Peyer's patch (tissue), 4 donors: ENCODE measurements at regions not wholly inside any gene's neighbourhood (a gene's known extent, or its start where the extent isn't known, plus 50 kb on each side); places are given as distances from the start of the nearest gene placed in this dataset.

ENCODE experiments used
- DNase-seq, 3 donors: peaks; one replicate each; pipeline ENCODE4 v3.0.0-alpha.2; 2017 to 2019
- H3K27ac ChIP-seq, 4 donors: fragments of 200-600 bp; sonication (generic); one replicate each; pipeline ENCODE4 v1.5.1; 2016 to 2019
- H3K27me3 ChIP-seq, 2 donors: fragments of 200-600 bp; sonication (generic); one replicate each; pipeline ENCODE4 v1.5.1; 2019
- H3K36me3 ChIP-seq, 3 donors: fragments of 200-600 bp; sonication (generic); one replicate each; pipeline ENCODE4 v1.5.1; 2016 to 2019
- H3K4me1 ChIP-seq, 4 donors: fragments of 200-600 bp; sonication (generic); one replicate each; pipeline ENCODE4 v1.5.1; 2016 to 2019
- H3K4me3 ChIP-seq, 4 donors: fragments of 200-600 bp; sonication (generic); 1 replicate in 3 of 4; 2 replicates in 1 of 4; pipeline ENCODE4 v1.5.1; 2016 to 2019; ENCODE audit warnings: mild to moderate bottlenecking in 1 of 4
- H3K9me3 ChIP-seq, 4 donors: fragments of 200-600 bp; sonication (generic); one replicate each; pipeline ENCODE4 v1.5.1; 2016 to 2019; ENCODE audit warnings: mild to moderate bottlenecking in 1 of 4
- POLR2A ChIP-seq, 2 donors: fragments of 450-650 bp; IDR thresholded peaks; one replicate each; pipeline ENCODE4 v1.5.1; 2017; ENCODE audit warnings: antibody characterized with exemption in 2 of 2, mild to moderate bottlenecking in 2 of 2, moderate library complexity in 2 of 2
- TF ChIP-seq, protein P1 (sequence below), 6 experiments: fragments of 450-650 bp in 4 of 6; fragments of 200-600 bp in 2 of 6; sonication (generic) in 1 of 6; IDR thresholded peaks; one replicate each; pipeline ENCODE4 v1.5.1; 2017 to 2019; ENCODE audit warnings: antibody characterized with exemption in 6 of 6, mild to moderate bottlenecking in 3 of 6, moderate library complexity in 1 of 6

DNA sequence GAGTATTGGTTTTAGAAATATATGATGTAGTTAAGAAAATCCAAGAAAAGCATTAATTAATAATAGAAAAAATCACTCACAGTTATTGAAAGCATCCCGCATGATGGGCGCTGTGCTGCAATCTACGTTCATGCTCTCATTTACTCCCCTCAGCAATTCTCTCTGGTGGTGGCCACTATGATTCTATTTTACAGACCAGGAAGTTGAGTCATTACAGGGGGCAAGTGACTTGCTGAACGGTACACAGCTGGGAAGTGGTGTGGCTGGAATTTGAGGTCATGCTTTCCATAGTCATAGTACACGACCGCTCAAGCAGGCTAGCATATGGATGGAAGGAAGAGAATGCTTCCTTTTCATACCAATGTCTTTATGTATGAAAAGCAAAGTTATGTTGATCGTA is 117.4 kb downstream of the TES start:
- H3K27ac ChIP-seq, result peak overlapping the region in 1 of 4 donors; percentile 5
- H3K4me1 ChIP-seq, result no peaks in the 10 kb centered on the region
- no peak overlapping the region for H3K4me3 ChIP-seq
- no peaks in the 10 kb centered on the region for H3K27me3 ChIP-seq
- no peaks in the 10 kb centered on the region for H3K36me3 ChIP-seq
- DNase-seq, result no peak
- TF ChIP-seq, protein P1, sequence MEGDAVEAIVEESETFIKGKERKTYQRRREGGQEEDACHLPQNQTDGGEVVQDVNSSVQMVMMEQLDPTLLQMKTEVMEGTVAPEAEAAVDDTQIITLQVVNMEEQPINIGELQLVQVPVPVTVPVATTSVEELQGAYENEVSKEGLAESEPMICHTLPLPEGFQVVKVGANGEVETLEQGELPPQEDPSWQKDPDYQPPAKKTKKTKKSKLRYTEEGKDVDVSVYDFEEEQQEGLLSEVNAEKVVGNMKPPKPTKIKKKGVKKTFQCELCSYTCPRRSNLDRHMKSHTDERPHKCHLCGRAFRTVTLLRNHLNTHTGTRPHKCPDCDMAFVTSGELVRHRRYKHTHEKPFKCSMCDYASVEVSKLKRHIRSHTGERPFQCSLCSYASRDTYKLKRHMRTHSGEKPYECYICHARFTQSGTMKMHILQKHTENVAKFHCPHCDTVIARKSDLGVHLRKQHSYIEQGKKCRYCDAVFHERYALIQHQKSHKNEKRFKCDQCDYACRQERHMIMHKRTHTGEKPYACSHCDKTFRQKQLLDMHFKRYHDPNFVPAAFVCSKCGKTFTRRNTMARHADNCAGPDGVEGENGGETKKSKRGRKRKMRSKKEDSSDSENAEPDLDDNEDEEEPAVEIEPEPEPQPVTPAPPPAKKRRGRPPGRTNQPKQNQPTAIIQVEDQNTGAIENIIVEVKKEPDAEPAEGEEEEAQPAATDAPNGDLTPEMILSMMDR (IDR thresholded peaks at IDR 0.05), result no peak
- no peak for TF ChIP-seq POLR2A (IDR thresholded peaks at IDR 0.05)
- H3K9me3 ChIP-seq, result no peaks in the 10 kb centered on the region

- no peak for DNase-seq
- Histone ChIP-seq H3K36me3 (no peaks in the 10 kb centered on the region), H3K4me3 (no peak overlapping the region)
Observed at GRCh38 chr7:116328161-116328560, 117.8 kb downstream of the TES start.

DNA sequence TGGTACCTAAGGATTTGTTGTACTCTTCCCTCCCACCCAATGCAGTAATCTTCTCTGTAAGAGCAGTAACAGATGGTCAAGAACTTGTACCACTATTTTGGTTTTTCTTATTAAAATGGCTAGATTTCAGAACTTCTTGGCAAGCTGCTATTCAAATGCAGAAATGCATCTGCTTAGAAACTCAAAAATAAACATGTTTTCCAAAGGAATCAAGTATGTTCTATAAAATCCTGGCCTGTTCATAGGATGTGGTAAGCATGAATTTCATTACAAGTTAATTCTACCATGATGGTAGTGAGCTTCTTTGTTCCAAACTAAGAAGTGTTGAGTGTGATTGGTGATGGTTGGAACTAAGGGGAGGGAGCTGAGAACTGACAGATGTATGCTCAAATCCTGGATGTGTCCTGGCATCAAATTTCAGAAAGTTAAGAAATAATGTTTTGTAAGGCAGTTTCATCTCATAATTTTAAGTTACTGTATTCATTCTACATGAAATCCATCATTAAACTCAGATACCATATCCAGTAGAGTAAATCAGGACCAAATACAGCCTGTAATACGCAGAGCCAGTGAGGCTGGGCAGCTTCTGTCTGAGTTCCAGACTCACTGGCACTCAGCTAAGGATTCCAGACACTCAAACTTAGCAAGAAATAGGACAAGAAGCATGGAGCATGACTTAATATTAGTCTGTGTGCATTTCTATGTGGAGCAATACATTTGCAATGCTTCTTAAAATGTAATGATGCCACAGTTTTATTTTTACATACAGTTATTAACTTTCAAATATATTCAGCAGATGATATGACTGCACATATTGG is 119.6 kb downstream of the TES start:
- no peak for DNase-seq
- Histone ChIP-seq H3K36me3 (no peaks in the 10 kb centered on the region), H3K27me3 (no peaks in the 10 kb centered on the region), H3K27ac (peak overlapping the region in 1 of 4 donors; percentile 42), H3K9me3 (no peaks in the 10 kb centered on the region), H3K4me3 (no peak overlapping the region), H3K4me1 (no peaks in the 10 kb centered on the region)
- TF ChIP-seq, protein P1 (IDR thresholded peaks at IDR 0.05), result no peak

More at GRCh38 chr7:116328161-116328560, 117.8 kb downstream of the TES start:
- H3K27me3 ChIP-seq, result no peaks in the 10 kb centered on the region
- TF ChIP-seq, protein P1 (IDR thresholded peaks at IDR 0.05), result no peak
- TF ChIP-seq POLR2A (IDR thresholded peaks at IDR 0.05), result no peak
- no peaks in the 10 kb centered on the region for H3K4me1 ChIP-seq
- H3K9me3 ChIP-seq, result no peaks in the 10 kb centered on the region
- peak overlapping the region in 1 of 4 donors; percentile 5 for H3K27ac ChIP-seq

GRCh38 chr7:116331020-116331419 is 120.7 kb downstream of the TES start:
- no peaks in the 10 kb centered on the region for H3K36me3 ChIP-seq
- TF ChIP-seq, protein P1 (IDR thresholded peaks at IDR 0.05), result no peak
- H3K27me3 ChIP-seq, result no peaks in the 10 kb centered on the region
- no peak overlapping the region for H3K27ac ChIP-seq
- no peaks in the 10 kb centered on the region for H3K9me3 ChIP-seq
- no peaks in the 10 kb centered on the region for H3K4me1 ChIP-seq
- no peak for DNase-seq
- no peak overlapping the region for H3K4me3 ChIP-seq

GRCh38 chr7:116332766-116333165 is 122.4 kb downstream of the TES start:
- Histone ChIP-seq H3K9me3 (no peaks in the 10 kb centered on the region), H3K4me3 (no peak overlapping the region), H3K27ac (no peak overlapping the region), H3K27me3 (no peaks in the 10 kb centered on the region), H3K4me1 (no peaks in the 10 kb centered on the region), H3K36me3 (no peaks in the 10 kb centered on the region)
- no peak for TF ChIP-seq POLR2A (IDR thresholded peaks at IDR 0.05)
- TF ChIP-seq, protein P1 (IDR thresholded peaks at IDR 0.05), result no peak
- DNase-seq, result no peak
